ENCODE measurements at regions not wholly inside any gene's neighbourhood (a gene's known extent, or its start where the extent isn't known, plus 50 kb on each side); places are given as distances from the start of the nearest gene placed in this dataset.

DNA sequence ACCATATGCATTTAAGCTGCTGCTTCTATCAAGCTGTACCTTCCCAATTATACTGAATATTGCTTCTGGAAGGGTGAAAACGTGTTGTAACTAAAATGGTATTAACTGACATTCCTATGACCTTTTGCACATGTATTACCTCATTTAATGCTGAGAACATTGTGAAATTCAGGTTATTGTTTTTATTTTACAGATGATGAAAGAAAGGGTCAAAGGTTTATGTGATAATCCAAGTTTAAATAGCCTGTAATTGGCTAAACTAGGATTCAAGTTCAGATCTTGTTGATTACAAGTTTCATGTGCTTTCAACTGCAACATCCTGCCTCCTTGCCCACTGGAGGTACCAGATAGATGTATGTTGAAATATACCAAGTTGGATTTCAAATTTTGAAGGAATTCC lies 433.3 kb upstream of the PRICKLE1 start:
- TF ChIP-seq, protein P1, sequence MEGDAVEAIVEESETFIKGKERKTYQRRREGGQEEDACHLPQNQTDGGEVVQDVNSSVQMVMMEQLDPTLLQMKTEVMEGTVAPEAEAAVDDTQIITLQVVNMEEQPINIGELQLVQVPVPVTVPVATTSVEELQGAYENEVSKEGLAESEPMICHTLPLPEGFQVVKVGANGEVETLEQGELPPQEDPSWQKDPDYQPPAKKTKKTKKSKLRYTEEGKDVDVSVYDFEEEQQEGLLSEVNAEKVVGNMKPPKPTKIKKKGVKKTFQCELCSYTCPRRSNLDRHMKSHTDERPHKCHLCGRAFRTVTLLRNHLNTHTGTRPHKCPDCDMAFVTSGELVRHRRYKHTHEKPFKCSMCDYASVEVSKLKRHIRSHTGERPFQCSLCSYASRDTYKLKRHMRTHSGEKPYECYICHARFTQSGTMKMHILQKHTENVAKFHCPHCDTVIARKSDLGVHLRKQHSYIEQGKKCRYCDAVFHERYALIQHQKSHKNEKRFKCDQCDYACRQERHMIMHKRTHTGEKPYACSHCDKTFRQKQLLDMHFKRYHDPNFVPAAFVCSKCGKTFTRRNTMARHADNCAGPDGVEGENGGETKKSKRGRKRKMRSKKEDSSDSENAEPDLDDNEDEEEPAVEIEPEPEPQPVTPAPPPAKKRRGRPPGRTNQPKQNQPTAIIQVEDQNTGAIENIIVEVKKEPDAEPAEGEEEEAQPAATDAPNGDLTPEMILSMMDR (IDR thresholded peaks at IDR 0.05; ENCODE audit: insufficient read depth, low read depth, low read length), result no peak
- no peak for TF ChIP-seq EZH2 (IDR thresholded peaks at IDR 0.05; ENCODE audit: insufficient read depth, low read length)
